HCT116 (cell line): ENCODE measurements at regions not wholly inside any gene's neighbourhood (a gene's known extent, or its start where the extent isn't known, plus 50 kb on each side); places are given as distances from the start of the nearest gene placed in this dataset.

Experiments used
- ATAC-seq: fragments of 200-7000 bp; cut with Tn5 transposase; 2 replicates; pipeline ENCODE4 v1.9.1; 2020; ENCODE audit warnings: mild to moderate bottlenecking, moderate library complexity
- BruUV-seq: library from RNA; stranded (reverse); fragments of 400-500 nt; replicated peaks from 2 replicates; lab custom pipeline; 2021; lab: Mats Ljungman, UMichigan
- CTCF ChIA-PET: fragments of 300-600 bp; sonication (Branson Sonifier 250); formaldehyde crosslinking; loops from one replicate; lab custom pipeline; 2021; ENCODE audit warnings: antibody characterized with exemption; lab: Charles Lee
- POLR2A ChIA-PET: fragments of 300-600, 350-600 bp; sonication (Branson Sonifier 250); formaldehyde crosslinking; loops from one replicate; lab custom pipeline; 2021; ENCODE audit warnings: antibody characterized with exemption; lab: Charles Lee
- RAD21 ChIA-PET, 2 experiments: fragments of 300-600 bp; sonication (Branson Sonifier 250); formaldehyde crosslinking; loops; one replicate each; lab custom pipeline; 2023; ENCODE audit warnings: low total read pairs in 2 of 2; ENCODE audit not compliant: uncharacterized antibody in 2 of 2, unreplicated experiment in 2 of 2, low non-redundant PET in 1 of 2; lab: Charles Lee
- DNase-seq: peaks from one replicate; pipeline ENCODE4 v3.0.0-alpha.2; 2010; ENCODE audit warnings: low read depth, low spot score
- H2AFZ ChIP-seq: fragments of 200-600 bp; shearing (Covaris generic), sonication (generic); 2 replicates; pipeline ENCODE4 v1.6.1; 2017; ENCODE audit warnings: low read depth, mixed run types, mixed read lengths, antibody characterized with exemption, low read length; ENCODE audit not compliant: poor library complexity, severe bottlenecking
- H3K27ac ChIP-seq: 2 replicates; pipeline ENCODE4 v1.5.1; 2012; ENCODE audit warnings: low read depth, low read length
- H3K27me3 ChIP-seq: fragments of 200-600 bp; sonication (generic); 2 replicates; pipeline ENCODE4 v1.6.1; 2016; ENCODE audit warnings: mixed run types, low read length, mixed read lengths; ENCODE audit not compliant: insufficient read depth
- H3K36me3 ChIP-seq, 2 experiments: fragments of 200-500 bp in 1 of 2; fragments of 200-600 bp in 1 of 2; sonication (Bioruptor generic) in 1 of 2; sonication (generic) in 1 of 2; 2 replicates each; pipeline versions ENCODE4 v1.5.1 to v1.6.1; 2014 to 2016; ENCODE audit warnings: low read length in 2 of 2, inconsistent platforms in 1 of 2, mixed read lengths in 1 of 2, mixed run types in 1 of 2; ENCODE audit not compliant: insufficient read depth in 2 of 2, control insufficient read depth in 1 of 2
- H3K4me1 ChIP-seq, 2 experiments: fragments of 200-600 bp in 1 of 2; sonication (generic) in 1 of 2; 2 replicates each; pipeline versions ENCODE4 v1.5.1 to v1.6.1; 2012 to 2017; ENCODE audit warnings: low read length in 2 of 2, inconsistent platforms in 1 of 2, mild to moderate bottlenecking in 1 of 2, mixed read lengths in 1 of 2, mixed run types in 1 of 2, moderate library complexity in 1 of 2; ENCODE audit not compliant: insufficient read depth in 2 of 2, control insufficient read depth in 1 of 2
- H3K4me2 ChIP-seq: fragments of 200-600 bp; sonication (generic); 2 replicates; pipeline ENCODE4 v1.6.1; 2017; ENCODE audit warnings: mixed run types, low read length, mixed read lengths
- H3K4me3 ChIP-seq, 2 experiments: fragments of 200-600 bp in 1 of 2; sonication (generic) in 1 of 2; replicated peaks in 1 of 2; 2 replicates each; pipeline ENCODE4 v1.5.1; 2011 to 2016; ENCODE audit warnings: low read length in 2 of 2, control low read depth in 1 of 2, low read depth in 1 of 2, mild to moderate bottlenecking in 1 of 2, mixed read lengths in 1 of 2, mixed run types in 1 of 2
- H3K79me2 ChIP-seq: fragments of 200-600 bp; sonication (generic); 2 replicates; pipeline ENCODE4 v1.6.1; 2017; ENCODE audit warnings: mild to moderate bottlenecking, mixed run types, low read length, moderate library complexity, mixed read lengths; ENCODE audit not compliant: insufficient read depth
- H3K9ac ChIP-seq: fragments of 200-600 bp; sonication (generic); 2 replicates; pipeline ENCODE4 v1.6.1; 2016; ENCODE audit warnings: low read length, mixed read lengths
- H3K9me2 ChIP-seq: fragments of 200-600 bp; sonication (generic), shearing (Covaris generic); 2 replicates; pipeline ENCODE4 v1.6.1; 2017; ENCODE audit warnings: mixed run types, mild to moderate bottlenecking, moderate library complexity; ENCODE audit not compliant: insufficient read depth
- H3K9me3 ChIP-seq, 2 experiments: fragments of 200-500 bp in 1 of 2; fragments of 200-600 bp in 1 of 2; sonication (Bioruptor generic) in 1 of 2; sonication (generic) in 1 of 2; 2 replicates each; pipeline ENCODE4 v1.6.1; 2014 to 2017; ENCODE audit warnings: low read length in 2 of 2, mixed read lengths in 2 of 2, inconsistent platforms in 1 of 2, low read depth in 1 of 2, mild to moderate bottlenecking in 1 of 2, mixed run types in 1 of 2, moderate library complexity in 1 of 2; ENCODE audit not compliant: control insufficient read depth in 1 of 2, insufficient read depth in 1 of 2
- H4K20me1 ChIP-seq: fragments of 200-600 bp; sonication (generic), shearing (Covaris generic); 2 replicates; pipeline ENCODE4 v1.6.1; 2017; ENCODE audit warnings: mixed run types, mild to moderate bottlenecking, moderate library complexity; ENCODE audit not compliant: insufficient read depth
- CBX3 ChIP-seq: IDR thresholded peaks from 2 replicates; pipeline ENCODE4 v1.6.1; 2012; ENCODE audit warnings: low read depth
- CEBPB ChIP-seq: IDR thresholded peaks from 2 replicates; pipeline ENCODE4 v1.6.1; 2012; ENCODE audit warnings: low read depth
- EGR1 ChIP-seq: IDR thresholded peaks from 2 replicates; pipeline ENCODE4 v1.6.1; 2012; ENCODE audit warnings: low read depth
- EZH2 ChIP-seq: fragments of 200-600 bp; sonication (generic); IDR thresholded peaks from 2 replicates; pipeline ENCODE4 v1.6.1; 2017; ENCODE audit warnings: antibody characterized with exemption, mixed run types
- JUND ChIP-seq: IDR thresholded peaks from 2 replicates; pipeline ENCODE4 v1.6.1; 2012
- POLR2AphosphoS5 ChIP-seq: IDR thresholded peaks from 2 replicates; pipeline ENCODE4 v1.6.1; 2011; ENCODE audit warnings: mild to moderate bottlenecking, low read depth, low read length, moderate library complexity
- RAD21 ChIP-seq: IDR thresholded peaks from 2 replicates; pipeline ENCODE4 v1.6.1; 2012; ENCODE audit warnings: low read depth, mild to moderate bottlenecking
- SIN3A ChIP-seq: IDR thresholded peaks from 2 replicates; pipeline ENCODE4 v1.6.1; 2012; ENCODE audit warnings: low read depth
- TCF7L2 ChIP-seq: IDR thresholded peaks from 2 replicates; pipeline ENCODE4 v1.7.0; 2011; ENCODE audit warnings: borderline replicate concordance, inconsistent platforms; ENCODE audit not compliant: insufficient read depth, insufficient read length; ENCODE audit errors: extremely low read depth
- YY1 ChIP-seq: IDR thresholded peaks from 2 replicates; pipeline ENCODE4 v1.6.1; 2011; ENCODE audit warnings: low read length, low read depth, moderate library complexity, mild to moderate bottlenecking; ENCODE audit not compliant: insufficient replicate concordance; ENCODE audit errors: extremely low read depth
- ZFX ChIP-seq: fragments of 450-650 bp; IDR thresholded peaks from 2 replicates; pipeline ENCODE4 v1.6.1; 2017
- intact Hi-C: fragments of 100-400 bp; cut with micrococcal nuclease; formaldehyde crosslinking; loops from 2 replicates; pipeline ENCODE4 v1.10.0; 2022
- TF ChIP-seq, protein P1 (sequence below), 3 experiments: fragments of 200-600 bp in 1 of 3; sonication (generic) in 1 of 3; IDR thresholded peaks in 2 of 3; conservative IDR thresholded peaks in 1 of 3; 2 replicates each; pipeline ENCODE4 v1.5.1; 2012 to 2017; ENCODE audit warnings: low read depth in 2 of 3, low read length in 2 of 3, antibody characterized with exemption in 1 of 3, borderline replicate concordance in 1 of 3, control low read depth in 1 of 3, mild to moderate bottlenecking in 1 of 3, mixed read lengths in 1 of 3, mixed run types in 1 of 3, moderate library complexity in 1 of 3; ENCODE audit not compliant: insufficient read depth in 1 of 3
- TF ChIP-seq, protein P2 (sequence below): IDR thresholded peaks from 2 replicates; pipeline ENCODE4 v1.6.1; 2011; ENCODE audit warnings: mild to moderate bottlenecking, low read length, moderate library complexity; ENCODE audit not compliant: insufficient replicate concordance; ENCODE audit errors: extremely low read depth

DNA sequence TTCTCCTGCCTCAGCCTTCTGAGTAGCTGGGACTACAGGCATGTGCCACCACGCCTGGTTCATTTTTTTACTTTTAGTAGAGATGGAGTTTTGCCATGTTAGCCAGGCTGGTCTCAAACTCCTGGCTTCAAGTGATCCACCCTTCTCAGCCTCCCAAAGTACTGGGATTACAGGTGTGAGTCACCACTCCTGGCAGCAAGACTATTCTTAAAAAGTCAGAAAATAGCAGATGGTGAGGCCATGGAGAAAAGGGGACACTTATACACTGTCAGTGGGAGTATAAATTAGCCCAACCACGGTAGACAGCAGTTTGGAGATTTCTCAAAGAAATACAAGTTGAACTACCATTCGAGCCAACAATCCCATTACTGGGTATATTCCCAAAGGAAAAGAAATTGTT lies 603.3 kb upstream of the TBL1XR1 start:
- no peak overlapping the region for H2AFZ ChIP-seq
- H3K9me3 ChIP-seq: no peaks in the 10 kb centered on the region
- H3K9me2 ChIP-seq: no peaks in the 10 kb centered on the region
- DNase-seq: no peak
- no peaks in the 10 kb centered on the region for H3K4me1 ChIP-seq
- no peak overlapping the region for H3K27ac ChIP-seq
- POLR2A ChIA-PET: no interaction called here
- TF ChIP-seq EGR1: no peak
- TF ChIP-seq POLR2AphosphoS5: no peak
- TF ChIP-seq, protein P1, sequence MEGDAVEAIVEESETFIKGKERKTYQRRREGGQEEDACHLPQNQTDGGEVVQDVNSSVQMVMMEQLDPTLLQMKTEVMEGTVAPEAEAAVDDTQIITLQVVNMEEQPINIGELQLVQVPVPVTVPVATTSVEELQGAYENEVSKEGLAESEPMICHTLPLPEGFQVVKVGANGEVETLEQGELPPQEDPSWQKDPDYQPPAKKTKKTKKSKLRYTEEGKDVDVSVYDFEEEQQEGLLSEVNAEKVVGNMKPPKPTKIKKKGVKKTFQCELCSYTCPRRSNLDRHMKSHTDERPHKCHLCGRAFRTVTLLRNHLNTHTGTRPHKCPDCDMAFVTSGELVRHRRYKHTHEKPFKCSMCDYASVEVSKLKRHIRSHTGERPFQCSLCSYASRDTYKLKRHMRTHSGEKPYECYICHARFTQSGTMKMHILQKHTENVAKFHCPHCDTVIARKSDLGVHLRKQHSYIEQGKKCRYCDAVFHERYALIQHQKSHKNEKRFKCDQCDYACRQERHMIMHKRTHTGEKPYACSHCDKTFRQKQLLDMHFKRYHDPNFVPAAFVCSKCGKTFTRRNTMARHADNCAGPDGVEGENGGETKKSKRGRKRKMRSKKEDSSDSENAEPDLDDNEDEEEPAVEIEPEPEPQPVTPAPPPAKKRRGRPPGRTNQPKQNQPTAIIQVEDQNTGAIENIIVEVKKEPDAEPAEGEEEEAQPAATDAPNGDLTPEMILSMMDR (IDR thresholded peaks at IDR 0.05 in 2 of 3, conservative IDR thresholded peaks at IDR 0.05 in 1 of 3; ENCODE audit: borderline replicate concordance in 1 of 3, insufficient read depth in 1 of 3, low read depth in 2 of 3, low read length in 2 of 3): no peak
- TF ChIP-seq CEBPB: no peak
- TF ChIP-seq ZFX: no peak
- no peak for TF ChIP-seq SIN3A
- no peak for TF ChIP-seq CBX3
- no peak for TF ChIP-seq TCF7L2
- TF ChIP-seq JUND: no peak
- TF ChIP-seq EZH2: no peak
- TF ChIP-seq RAD21: no peak
- no peak for TF ChIP-seq YY1
- TF ChIP-seq, protein P2, sequence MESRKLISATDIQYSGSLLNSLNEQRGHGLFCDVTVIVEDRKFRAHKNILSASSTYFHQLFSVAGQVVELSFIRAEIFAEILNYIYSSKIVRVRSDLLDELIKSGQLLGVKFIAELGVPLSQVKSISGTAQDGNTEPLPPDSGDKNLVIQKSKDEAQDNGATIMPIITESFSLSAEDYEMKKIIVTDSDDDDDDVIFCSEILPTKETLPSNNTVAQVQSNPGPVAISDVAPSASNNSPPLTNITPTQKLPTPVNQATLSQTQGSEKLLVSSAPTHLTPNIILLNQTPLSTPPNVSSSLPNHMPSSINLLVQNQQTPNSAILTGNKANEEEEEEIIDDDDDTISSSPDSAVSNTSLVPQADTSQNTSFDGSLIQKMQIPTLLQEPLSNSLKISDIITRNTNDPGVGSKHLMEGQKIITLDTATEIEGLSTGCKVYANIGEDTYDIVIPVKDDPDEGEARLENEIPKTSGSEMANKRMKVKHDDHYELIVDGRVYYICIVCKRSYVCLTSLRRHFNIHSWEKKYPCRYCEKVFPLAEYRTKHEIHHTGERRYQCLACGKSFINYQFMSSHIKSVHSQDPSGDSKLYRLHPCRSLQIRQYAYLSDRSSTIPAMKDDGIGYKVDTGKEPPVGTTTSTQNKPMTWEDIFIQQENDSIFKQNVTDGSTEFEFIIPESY: no peak
- H4K20me1 ChIP-seq: no peaks in the 10 kb centered on the region
- intact Hi-C loops: no loop called here
- no peak overlapping the region for H3K4me3 ChIP-seq
- no peak overlapping the region for H3K4me2 ChIP-seq
- H3K36me3 ChIP-seq: no peaks in the 10 kb centered on the region
- BruUV-seq: no TSS peak
- no peak overlapping the region for H3K9ac ChIP-seq
- H3K79me2 ChIP-seq: no peaks in the 10 kb centered on the region
- CTCF ChIA-PET: no interaction called here
- RAD21 ChIA-PET: no interaction called here
- ATAC-seq: no peak
- no peaks in the 10 kb centered on the region for H3K27me3 ChIP-seq
